ENCODE measurements at regions not wholly inside any gene's neighbourhood (a gene's known extent, or its start where the extent isn't known, plus 50 kb on each side); places are given as distances from the start of the nearest gene placed in this dataset.

GRCh38 chr10:89966211-89966610 is 264.8 kb downstream of the KIF20B start:
- Histone ChIP-seq H3K4me3 (ENCODE audit: low read length in 3 of 3) (no peak overlapping the region), H3K9ac (ENCODE audit: low read length in 3 of 3) (no peak overlapping the region), H3K4me1 (ENCODE audit: control insufficient read depth in 2 of 3, insufficient read depth in 2 of 3, low read depth in 1 of 3, low read length in 3 of 3) (no peaks in the 10 kb centered on the region), H3K27me3 (ENCODE audit: control insufficient read depth, insufficient read depth, low read length) (no peaks in the 10 kb centered on the region), H3K36me3 (ENCODE audit: control insufficient read depth in 2 of 3, insufficient read depth in 3 of 3, low read length in 3 of 3) (no peaks in the 10 kb centered on the region), H3K9me3 (ENCODE audit: control insufficient read depth in 2 of 3, insufficient read depth in 1 of 3, low read length in 3 of 3) (no peaks in the 10 kb centered on the region), H3K27ac (ENCODE audit: low read depth in 2 of 2, low read length in 2 of 2) (no peak overlapping the region)
- TF ChIP-seq CTCF (IDR thresholded peaks at IDR 0.05; ENCODE audit: borderline replicate concordance, extremely low read depth, insufficient read depth), result no peak
- intact Hi-C loops (cut with DNase I), result no loop called here
- FAIRE-seq (no peak), DNase-seq (no peak)

GRCh38 chr10:89973326-89973725 is 271.9 kb downstream of the KIF20B start:
- Histone ChIP-seq H3K9me3 (ENCODE audit: control insufficient read depth in 2 of 3, insufficient read depth in 1 of 3, low read length in 3 of 3) (no peaks in the 10 kb centered on the region), H3K4me3 (ENCODE audit: low read length in 3 of 3) (no peak overlapping the region), H3K36me3 (ENCODE audit: control insufficient read depth in 2 of 3, insufficient read depth in 3 of 3, low read length in 3 of 3) (no peaks in the 10 kb centered on the region), H3K4me1 (ENCODE audit: control insufficient read depth in 2 of 3, insufficient read depth in 2 of 3, low read depth in 1 of 3, low read length in 3 of 3) (no peaks in the 10 kb centered on the region), H3K9ac (ENCODE audit: low read length in 3 of 3) (no peak overlapping the region), H3K27ac (ENCODE audit: low read depth in 2 of 2, low read length in 2 of 2) (no peak overlapping the region), H3K27me3 (ENCODE audit: control insufficient read depth, insufficient read depth, low read length) (no peaks in the 10 kb centered on the region)
- FAIRE-seq (no peak), DNase-seq (no peak)
- intact Hi-C loops (cut with DNase I), result no loop called here
- no peak for TF ChIP-seq CTCF (IDR thresholded peaks at IDR 0.05; ENCODE audit: borderline replicate concordance, extremely low read depth, insufficient read depth)

GRCh38 chr10:89975071-89975470 is 273.7 kb downstream of the KIF20B start:
- FAIRE-seq (no peak), DNase-seq (no peak)

More at GRCh38 chr10:89975071-89975470, 273.7 kb downstream of the KIF20B start:
- Histone ChIP-seq H3K9ac (ENCODE audit: low read length in 3 of 3) (no peak overlapping the region), H3K4me1 (ENCODE audit: control insufficient read depth in 2 of 3, insufficient read depth in 2 of 3, low read depth in 1 of 3, low read length in 3 of 3) (no peaks in the 10 kb centered on the region), H3K36me3 (ENCODE audit: control insufficient read depth in 2 of 3, insufficient read depth in 3 of 3, low read length in 3 of 3) (no peaks in the 10 kb centered on the region), H3K9me3 (ENCODE audit: control insufficient read depth in 2 of 3, insufficient read depth in 1 of 3, low read length in 3 of 3) (no peaks in the 10 kb centered on the region), H3K4me3 (ENCODE audit: low read length in 3 of 3) (no peak overlapping the region), H3K27ac (ENCODE audit: low read depth in 2 of 2, low read length in 2 of 2) (no peak overlapping the region), H3K27me3 (ENCODE audit: control insufficient read depth, insufficient read depth, low read length) (no peaks in the 10 kb centered on the region)
- no peak for TF ChIP-seq CTCF (IDR thresholded peaks at IDR 0.05; ENCODE audit: borderline replicate concordance, extremely low read depth, insufficient read depth)
- intact Hi-C loops (cut with DNase I), result no loop called here

All from kidney (tissue), 13 donors.